ENCODE measurements at regions not wholly inside any gene's neighbourhood (a gene's known extent, or its start where the extent isn't known, plus 50 kb on each side); places are given as distances from the start of the nearest gene placed in this dataset.

- TF ChIP-seq, protein P1, sequence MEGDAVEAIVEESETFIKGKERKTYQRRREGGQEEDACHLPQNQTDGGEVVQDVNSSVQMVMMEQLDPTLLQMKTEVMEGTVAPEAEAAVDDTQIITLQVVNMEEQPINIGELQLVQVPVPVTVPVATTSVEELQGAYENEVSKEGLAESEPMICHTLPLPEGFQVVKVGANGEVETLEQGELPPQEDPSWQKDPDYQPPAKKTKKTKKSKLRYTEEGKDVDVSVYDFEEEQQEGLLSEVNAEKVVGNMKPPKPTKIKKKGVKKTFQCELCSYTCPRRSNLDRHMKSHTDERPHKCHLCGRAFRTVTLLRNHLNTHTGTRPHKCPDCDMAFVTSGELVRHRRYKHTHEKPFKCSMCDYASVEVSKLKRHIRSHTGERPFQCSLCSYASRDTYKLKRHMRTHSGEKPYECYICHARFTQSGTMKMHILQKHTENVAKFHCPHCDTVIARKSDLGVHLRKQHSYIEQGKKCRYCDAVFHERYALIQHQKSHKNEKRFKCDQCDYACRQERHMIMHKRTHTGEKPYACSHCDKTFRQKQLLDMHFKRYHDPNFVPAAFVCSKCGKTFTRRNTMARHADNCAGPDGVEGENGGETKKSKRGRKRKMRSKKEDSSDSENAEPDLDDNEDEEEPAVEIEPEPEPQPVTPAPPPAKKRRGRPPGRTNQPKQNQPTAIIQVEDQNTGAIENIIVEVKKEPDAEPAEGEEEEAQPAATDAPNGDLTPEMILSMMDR (IDR thresholded peaks at IDR 0.05; ENCODE audit: insufficient read depth, low read length), result no peak
- TF ChIP-seq POLR2AphosphoS5 (IDR thresholded peaks at IDR 0.05; ENCODE audit: low read depth) (no peak), REST (IDR thresholded peaks at IDR 0.05; ENCODE audit: insufficient replicate concordance, low read depth) (no peak)
Observed at GRCh38 chr2:18912225-18912888, 323.0 kb upstream of the NT5C1B start.
